Endometrium (tissue), 2 donors: ENCODE measurements at regions not wholly inside any gene's neighbourhood (a gene's known extent, or its start where the extent isn't known, plus 50 kb on each side); places are given as distances from the start of the nearest gene placed in this dataset.
"Not testable (repeated sequence)": the region's sequence is repeated elsewhere in the genome, so short reads cannot be mapped to it uniquely, and the experiment has no call there.

Source experiments
- FAIRE-seq: peaks from 2 replicates; lab custom pipeline; 2012; peaks lifted over from hg19 to GRCh38; lab: Jason Lieb, UNC
- donor health status: control.
- donor health status: control.

GRCh38 chr11:39809833-39810232, 1649.6 kb downstream of the LRRC4C start:
- no peak for FAIRE-seq

- FAIRE-seq, result no peak
Measured at GRCh38 chr11:39807904-39808303, 1651.5 kb downstream of the LRRC4C start.

- FAIRE-seq, result no peak
Measured at GRCh38 chr11:39806652-39807051, 1652.8 kb downstream of the LRRC4C start.

GRCh38 chr11:39804271-39804670, 1655.2 kb downstream of the LRRC4C start:
- FAIRE-seq, result no peak

GRCh38 chr11:39786682-39787081, 1672.8 kb downstream of the LRRC4C start:
- no peak for FAIRE-seq

GRCh38 chr11:39786281-39786680, 1673.2 kb downstream of the LRRC4C start:
- FAIRE-seq, result no peak

GRCh38 chr11:39784873-39785272, 1674.6 kb downstream of the LRRC4C start:
- FAIRE-seq, result no peak

GRCh38 chr11:39780131-39780530, 1679.3 kb downstream of the LRRC4C start:
- no peak for FAIRE-seq

GRCh38 chr11:39777035-39777434, 1682.4 kb downstream of the LRRC4C start:
- FAIRE-seq, result no peak

GRCh38 chr11:39772525-39773137, 1686.8 kb downstream of the LRRC4C start:
- FAIRE-seq, result no peak

GRCh38 chr11:39768214-39768613, 1691.2 kb downstream of the LRRC4C start:
- no peak for FAIRE-seq

- FAIRE-seq, result no peak
Measured at GRCh38 chr11:39745401-39745800, 1714.1 kb downstream of the LRRC4C start.

GRCh38 chr11:39741066-39741465, 1718.4 kb downstream of the LRRC4C start:
- no peak for FAIRE-seq

GRCh38 chr11:39736351-39736750, 1723.1 kb downstream of the LRRC4C start:
- not testable (repeated sequence) for FAIRE-seq

- FAIRE-seq, result no peak
Measured at GRCh38 chr11:39732001-39732400, 1727.5 kb downstream of the LRRC4C start.

GRCh38 chr11:39725081-39725480, 1734.4 kb downstream of the LRRC4C start:
- FAIRE-seq, result no peak

- FAIRE-seq, result no peak
Measured at GRCh38 chr11:39724404-39724803, 1735.0 kb downstream of the LRRC4C start.

GRCh38 chr11:39712581-39712980, 1746.9 kb downstream of the LRRC4C start:
- no peak for FAIRE-seq

- no peak for FAIRE-seq
Measured at GRCh38 chr11:39690856-39691255, 1768.6 kb downstream of the LRRC4C start.

GRCh38 chr11:39683951-39684554, 1775.4 kb downstream of the LRRC4C start:
- FAIRE-seq, result no peak

- no peak for FAIRE-seq
Measured at GRCh38 chr11:39683288-39683950, 1776.0 kb downstream of the LRRC4C start.

- no peak for FAIRE-seq
Measured at GRCh38 chr11:39681428-39681827, 1778.0 kb downstream of the LRRC4C start.

- no peak for FAIRE-seq
Measured at GRCh38 chr11:39678996-39679395, 1780.5 kb downstream of the LRRC4C start.

- no peak for FAIRE-seq
Measured at GRCh38 chr11:39675171-39675570, 1784.3 kb downstream of the LRRC4C start.
